ENCODE measurements at regions not wholly inside any gene's neighbourhood (a gene's known extent, or its start where the extent isn't known, plus 50 kb on each side); places are given as distances from the start of the nearest gene placed in this dataset.
"Not testable (repeated sequence)": the region's sequence is repeated elsewhere in the genome, so short reads cannot be mapped to it uniquely, and the experiment has no call there.

GRCh38 chr13:18663222-18663621 is 518.4 kb downstream of the TUBA3C start:
- not testable (repeated sequence) for H3K4me1 ChIP-seq; DNase-seq (ENCODE audit: low spot score in 2 of 2); H3K36me3 ChIP-seq; H3K9me3 ChIP-seq; H3K4me3 ChIP-seq; H3K27me3 ChIP-seq; H3K27ac ChIP-seq
- WGBS, 2 donors = no CpG with 5 or more reads among the region's 1 CpG

- not testable (repeated sequence) for H3K4me1 ChIP-seq; H3K27ac ChIP-seq; H3K4me3 ChIP-seq; DNase-seq (ENCODE audit: low spot score in 2 of 2); H3K36me3 ChIP-seq; H3K9me3 ChIP-seq; H3K27me3 ChIP-seq
- WGBS, 2 donors = 40 to 41% methylated on average over 8 of the region's 8 CpGs
Observed at GRCh38 chr13:18643644-18644172, 537.9 kb downstream of the TUBA3C start.

- WGBS, 2 donors = 79% methylated on average over 12 of the region's 31 CpGs; no CpG with 5 or more reads in 1 of the 2 donors
- H3K27ac ChIP-seq; DNase-seq (ENCODE audit: low spot score in 2 of 2); H3K27me3 ChIP-seq; H3K9me3 ChIP-seq; H3K36me3 ChIP-seq; H3K4me1 ChIP-seq; H3K4me3 ChIP-seq: not testable (repeated sequence)
Observed at GRCh38 chr13:18628928-18629327, 552.7 kb downstream of the TUBA3C start.

- Histone ChIP-seq H3K27ac (no peak overlapping the region), H3K4me3 (no peak overlapping the region), H3K27me3 (no peaks in the 10 kb centered on the region), H3K36me3 (no peaks in the 10 kb centered on the region), H3K4me1 (no peaks in the 10 kb centered on the region), H3K9me3 (peaks cover 0 to 3% (median 0%) of the 10 kb centered on the region in 4 donors)
- no peak for DNase-seq (ENCODE audit: low spot score in 2 of 2)
- 71% methylated on average over 38 of the region's 39 CpGs; no CpG with 5 or more reads in 1 of the 2 donors for WGBS, 2 donors
- no peak for TF ChIP-seq EP300 (IDR thresholded peaks at IDR 0.05)
- no peak for TF ChIP-seq CTCF (IDR thresholded peaks at IDR 0.05)
- TF ChIP-seq POLR2A (IDR thresholded peaks at IDR 0.05) = no peak
Observed at GRCh38 chr13:18628428-18628827, 553.2 kb downstream of the TUBA3C start.

- H3K4me1 ChIP-seq; H3K27me3 ChIP-seq; H3K9me3 ChIP-seq; DNase-seq (ENCODE audit: low spot score in 2 of 2); H3K27ac ChIP-seq; H3K4me3 ChIP-seq; H3K36me3 ChIP-seq: not testable (repeated sequence)
- no CpG with 5 or more reads among the region's 4 CpGs for WGBS, 2 donors
Observed at GRCh38 chr13:18624061-18624460, 557.6 kb downstream of the TUBA3C start.

GRCh38 chr13:18618442-18618841 is 563.2 kb downstream of the TUBA3C start:
- not testable (repeated sequence) for H3K4me3 ChIP-seq; H3K4me1 ChIP-seq; H3K27ac ChIP-seq; H3K36me3 ChIP-seq; H3K9me3 ChIP-seq; DNase-seq (ENCODE audit: low spot score in 2 of 2); H3K27me3 ChIP-seq
- WGBS, 2 donors = 52 to 62% methylated on average over 2 to 3 of the region's 4 CpGs

GRCh38 chr13:18610476-18610875 is 571.1 kb downstream of the TUBA3C start:
- not testable (repeated sequence) for H3K4me1 ChIP-seq; DNase-seq (ENCODE audit: low spot score in 2 of 2); H3K36me3 ChIP-seq; H3K27me3 ChIP-seq; H3K27ac ChIP-seq; H3K4me3 ChIP-seq; H3K9me3 ChIP-seq
- 78 to 83% methylated on average over 3 to 6 of the region's 14 CpGs for WGBS, 2 donors

GRCh38 chr13:18609371-18609770 is 572.3 kb downstream of the TUBA3C start:
- H3K4me1 ChIP-seq; H3K36me3 ChIP-seq; H3K27me3 ChIP-seq; DNase-seq (ENCODE audit: low spot score in 2 of 2); H3K9me3 ChIP-seq; H3K4me3 ChIP-seq; H3K27ac ChIP-seq: not testable (repeated sequence)
- 55 to 81% methylated on average over 8 to 9 of the region's 42 CpGs for WGBS, 2 donors

- H3K27me3 ChIP-seq; H3K27ac ChIP-seq; H3K4me1 ChIP-seq; DNase-seq (ENCODE audit: low spot score in 2 of 2); H3K4me3 ChIP-seq; H3K9me3 ChIP-seq; H3K36me3 ChIP-seq: not testable (repeated sequence)
- WGBS, 2 donors = 46 to 75% methylated on average over 15 to 29 of the region's 40 CpGs
Observed at GRCh38 chr13:18608851-18609250, 572.8 kb downstream of the TUBA3C start.

- not testable (repeated sequence) for H3K4me1 ChIP-seq; H3K4me3 ChIP-seq; H3K27me3 ChIP-seq; H3K27ac ChIP-seq; DNase-seq (ENCODE audit: low spot score in 2 of 2); H3K36me3 ChIP-seq
- 89% methylated on average over 15 of the region's 24 CpGs; no CpG with 5 or more reads in 1 of the 2 donors for WGBS, 2 donors
- H3K9me3 ChIP-seq = peaks cover 0 to 12% (median 0%) of the 10 kb centered on the region in 4 donors
Observed at GRCh38 chr13:18600366-18600765, 581.3 kb downstream of the TUBA3C start.

GRCh38 chr13:18599791-18600211 is 581.8 kb downstream of the TUBA3C start:
- DNase-seq (ENCODE audit: low spot score in 2 of 2); H3K27ac ChIP-seq; H3K4me3 ChIP-seq; H3K36me3 ChIP-seq; H3K27me3 ChIP-seq; H3K4me1 ChIP-seq: not testable (repeated sequence)
- 46 to 52% methylated on average over 5 to 11 of the region's 25 CpGs for WGBS, 2 donors
- H3K9me3 ChIP-seq = peaks cover 0 to 17% (median 0%) of the 10 kb centered on the region in 4 donors

- H3K27me3 ChIP-seq; H3K27ac ChIP-seq; H3K4me1 ChIP-seq; H3K4me3 ChIP-seq; H3K36me3 ChIP-seq; DNase-seq (ENCODE audit: low spot score in 2 of 2): not testable (repeated sequence)
- peaks cover 0 to 24% (median 0%) of the 10 kb centered on the region in 4 donors for H3K9me3 ChIP-seq
- 69% methylated on average over 11 to 22 of the region's 24 CpGs for whole genome bisulfite sequencing, 2 donors
Observed at GRCh38 chr13:18598543-18598942, 583.1 kb downstream of the TUBA3C start.

- H3K27ac ChIP-seq; H3K36me3 ChIP-seq; H3K27me3 ChIP-seq; H3K4me1 ChIP-seq; DNase-seq (ENCODE audit: low spot score in 2 of 2); H3K4me3 ChIP-seq: not testable (repeated sequence)
- peaks cover 0 to 24% (median 0%) of the 10 kb centered on the region in 4 donors for H3K9me3 ChIP-seq
- 73 to 84% methylated on average over 7 to 13 of the region's 14 CpGs for WGBS, 2 donors
Observed at GRCh38 chr13:18597940-18598339, 583.7 kb downstream of the TUBA3C start.

All from tibial nerve (tissue), 4 donors.